Small intestine (tissue), 7 donors: ENCODE measurements at regions not wholly inside any gene's neighbourhood (a gene's known extent, or its start where the extent isn't known, plus 50 kb on each side); places are given as distances from the start of the nearest gene placed in this dataset.
"Not testable (repeated sequence)": the region's sequence is repeated elsewhere in the genome, so short reads cannot be mapped to it uniquely, and the experiment has no call there.

Source experiments
- DNase-seq, 2 donors: peaks; one replicate each; pipeline versions ENCODE4 v3.0.0 to v3.0.0-alpha.2; 2013
- FAIRE-seq: peaks from 2 replicates; lab custom pipeline; 2012; peaks lifted over from hg19 to GRCh38; lab: Jason Lieb, UNC
- H3K27ac ChIP-seq, 3 donors: one replicate each; pipeline ENCODE4 v1.5.1; 2013; ENCODE audit warnings: low read length in 2 of 3, mild to moderate bottlenecking in 2 of 3, control low read depth in 1 of 3, inconsistent platforms in 1 of 3, low read depth in 1 of 3, moderate library complexity in 1 of 3
- H3K27me3 ChIP-seq, 3 donors: one replicate each; pipeline ENCODE4 v1.6.1; 2013; ENCODE audit warnings: low read length in 3 of 3, inconsistent platforms in 1 of 3; ENCODE audit not compliant: control insufficient read depth in 3 of 3, insufficient read depth in 3 of 3
- H3K36me3 ChIP-seq, 3 donors: one replicate each; pipeline ENCODE4 v1.6.1; 2013; ENCODE audit warnings: low read length in 3 of 3, inconsistent platforms in 1 of 3, low read depth in 1 of 3, mild to moderate bottlenecking in 1 of 3, moderate library complexity in 1 of 3; ENCODE audit not compliant: control insufficient read depth in 3 of 3, insufficient read depth in 2 of 3
- H3K4me1 ChIP-seq, 3 donors: one replicate each; pipeline ENCODE4 v1.6.1; 2013; ENCODE audit warnings: low read length in 2 of 3, inconsistent platforms in 1 of 3, low read depth in 1 of 3, mild to moderate bottlenecking in 1 of 3, moderate library complexity in 1 of 3; ENCODE audit not compliant: control insufficient read depth in 3 of 3, insufficient read depth in 2 of 3
- H3K4me3 ChIP-seq, 3 donors: one replicate each; pipeline ENCODE4 v1.5.1; 2013; ENCODE audit warnings: low read length in 3 of 3, control low read depth in 1 of 3, inconsistent platforms in 1 of 3, low read depth in 1 of 3, mild to moderate bottlenecking in 1 of 3, moderate library complexity in 1 of 3
- H3K9me3 ChIP-seq, 2 donors: one replicate each; pipeline ENCODE4 v1.6.1; 2013; ENCODE audit warnings: low read depth in 1 of 2, low read length in 1 of 2; ENCODE audit not compliant: control insufficient read depth in 2 of 2, insufficient read depth in 1 of 2
- WGBS, 3 donors: extraction: QIAGEN DNeasy Blood & Tissue Kit; methylation state at CpG; one replicate each; pipeline ENCODE4 v1.1.7; 2013; 5-methylcytosine and 5-hydroxymethylcytosine counted together
- donor health status: healthy with polysubstance abuse.
- donor health status: control.
- donor health status: control.
- donor health status: Bipolar disorder and iron deficiency.
- donor health status: healthy.

GRCh38 chr12:113702276-113702675 lies 230.6 kb upstream of the LHX5 start:
- H3K27ac ChIP-seq: no peak overlapping the region
- H3K27me3 ChIP-seq: no peaks in the 10 kb centered on the region
- peak in 1 of 2 donors; percentile 52 for DNase-seq
- H3K9me3 ChIP-seq: no peaks in the 10 kb centered on the region
- no peaks in the 10 kb centered on the region for H3K4me1 ChIP-seq
- WGBS, 3 donors: 23 to 57% (median 23%) methylated on average over 4 of the region's 4 CpGs
- no peak for FAIRE-seq
- H3K36me3 ChIP-seq: no peaks in the 10 kb centered on the region
- no peak overlapping the region for H3K4me3 ChIP-seq

GRCh38 chr12:113700943-113701342 lies 229.3 kb upstream of the LHX5 start:
- no peak for FAIRE-seq
- no peaks in the 10 kb centered on the region for H3K4me1 ChIP-seq
- 15 to 34% (median 22%) methylated on average over 5 of the region's 5 CpGs for WGBS, 3 donors

GRCh38 chr12:113699984-113700383 lies 228.3 kb upstream of the LHX5 start:
- H3K4me3 ChIP-seq, H3K36me3 ChIP-seq, H3K27me3 ChIP-seq, H3K9me3 ChIP-seq, H3K27ac ChIP-seq, H3K4me1 ChIP-seq, DNase-seq, FAIRE-seq: not testable (repeated sequence)
- WGBS, 3 donors: 38 to 63% (median 61%) methylated on average over 3 of the region's 3 CpGs

More at GRCh38 chr12:113700943-113701342, 229.3 kb upstream of the LHX5 start:
- Histone ChIP-seq H3K27ac (no peak overlapping the region), H3K4me3 (no peak overlapping the region), H3K36me3 (no peaks in the 10 kb centered on the region), H3K27me3 (peaks cover 0 to 3% (median 0%) of the 10 kb centered on the region in 3 donors), H3K9me3 (no peaks in the 10 kb centered on the region)
- no peak for DNase-seq

- Histone ChIP-seq H3K4me3 (no peak overlapping the region), H3K36me3 (no peaks in the 10 kb centered on the region), H3K27ac (no peak overlapping the region), H3K9me3 (no peaks in the 10 kb centered on the region), H3K4me1 (no peaks in the 10 kb centered on the region), H3K27me3 (peaks cover 0 to 3% (median 0%) of the 10 kb centered on the region in 3 donors)
- DNase-seq (no peak), FAIRE-seq (no peak)
- 54 to 66% (median 65%) methylated on average over 5 of the region's 5 CpGs for WGBS, 3 donors
Measured at GRCh38 chr12:113698510-113698858, 226.8 kb upstream of the LHX5 start.

- no peak for FAIRE-seq
Measured at GRCh38 chr12:113697651-113698509, 226.2 kb upstream of the LHX5 start.

GRCh38 chr12:113697104-113697503 lies 225.4 kb upstream of the LHX5 start:
- H3K9me3 ChIP-seq: no peaks in the 10 kb centered on the region
- no peak overlapping the region for H3K27ac ChIP-seq
- no peaks in the 10 kb centered on the region for H3K4me1 ChIP-seq
- H3K4me3 ChIP-seq: no peak overlapping the region
- DNase-seq (no peak), FAIRE-seq (no peak)
- H3K36me3 ChIP-seq: no peaks in the 10 kb centered on the region
- peaks cover 0 to 6% (median 0%) of the 10 kb centered on the region in 3 donors for H3K27me3 ChIP-seq
- WGBS, 3 donors: 55 to 65% (median 60%) methylated on average over 5 of the region's 5 CpGs

More at GRCh38 chr12:113697651-113698509, 226.2 kb upstream of the LHX5 start:
- H3K4me1 ChIP-seq: no peaks in the 10 kb centered on the region
- peaks cover 0 to 3% (median 0%) of the 10 kb centered on the region in 3 donors for H3K27me3 ChIP-seq
- no peak for DNase-seq
- H3K27ac ChIP-seq: no peak overlapping the region
- no peak overlapping the region for H3K4me3 ChIP-seq
- H3K9me3 ChIP-seq: no peaks in the 10 kb centered on the region
- H3K36me3 ChIP-seq: no peaks in the 10 kb centered on the region
- 19 to 28% (median 22%) methylated on average over 11 of the region's 11 CpGs for WGBS, 3 donors

- Histone ChIP-seq H3K4me1 (no peaks in the 10 kb centered on the region), H3K4me3 (no peak overlapping the region), H3K36me3 (no peaks in the 10 kb centered on the region), H3K27me3 (peaks cover 0 to 6% (median 0%) of the 10 kb centered on the region in 3 donors), H3K27ac (no peak overlapping the region), H3K9me3 (no peaks in the 10 kb centered on the region)
- DNase-seq: no peak
- FAIRE-seq: no peak
- WGBS, 3 donors: 68 to 77% (median 70%) methylated on average over 8 of the region's 8 CpGs
Measured at GRCh38 chr12:113693693-113694092, 222.0 kb upstream of the LHX5 start.

GRCh38 chr12:113689047-113689610 lies 217.5 kb upstream of the LHX5 start:
- WGBS, 3 donors: 72 to 82% (median 81%) methylated on average over 9 of the region's 9 CpGs
- DNase-seq: no peak
- no peak for FAIRE-seq
- Histone ChIP-seq H3K36me3 (no peaks in the 10 kb centered on the region), H3K9me3 (no peaks in the 10 kb centered on the region), H3K27ac (no peak overlapping the region), H3K4me1 (no peaks in the 10 kb centered on the region), H3K4me3 (no peak overlapping the region), H3K27me3 (peaks cover 0 to 10% (median 3%) of the 10 kb centered on the region in 3 donors)
